ENCODE measurements at regions not wholly inside any gene's neighbourhood (a gene's known extent, or its start where the extent isn't known, plus 50 kb on each side); places are given as distances from the start of the nearest gene placed in this dataset.

GRCh38 chr11:32003335-32003734 lies 87.5 kb upstream of the RCN1 start:
- DNase-seq (ENCODE audit: low read depth in 2 of 3, low spot score in 2 of 3) = no peak

GRCh38 chr11:32002311-32002710 lies 88.6 kb upstream of the RCN1 start:
- no peak for DNase-seq (ENCODE audit: low read depth in 2 of 3, low spot score in 2 of 3)

GRCh38 chr11:31997955-31998354 lies 92.9 kb upstream of the RCN1 start:
- DNase-seq (ENCODE audit: low read depth in 2 of 3, low spot score in 2 of 3) = no peak

GRCh38 chr11:31996159-31996881 lies 94.6 kb upstream of the RCN1 start:
- DNase-seq (ENCODE audit: low read depth in 2 of 3, low spot score in 2 of 3) = no peak

GRCh38 chr11:31995525-31996094 lies 95.3 kb upstream of the RCN1 start:
- DNase-seq (ENCODE audit: low read depth in 2 of 3, low spot score in 2 of 3) = peak in 2 of 3 donors; percentile 14 to 46

GRCh38 chr11:31995032-31995431 lies 95.8 kb upstream of the RCN1 start:
- DNase-seq (ENCODE audit: low read depth in 2 of 3, low spot score in 2 of 3) = no peak

GRCh38 chr11:31987118-31988005 lies 103.5 kb upstream of the RCN1 start:
- DNase-seq (ENCODE audit: low read depth in 2 of 3, low spot score in 2 of 3) = peak in 2 of 3 donors; percentile 18 to 20

GRCh38 chr11:31986201-31986889 lies 104.5 kb upstream of the RCN1 start:
- no peak for DNase-seq (ENCODE audit: low read depth in 2 of 3, low spot score in 2 of 3)

- no peak for DNase-seq (ENCODE audit: low read depth in 2 of 3, low spot score in 2 of 3)
These were observed 109.4 kb upstream of the RCN1 start for GRCh38 chr11:31981457-31981856.

GRCh38 chr11:31977343-31977742 lies 113.5 kb upstream of the RCN1 start:
- DNase-seq (ENCODE audit: low read depth in 2 of 3, low spot score in 2 of 3) = no peak

- no peak for DNase-seq (ENCODE audit: low read depth in 2 of 3, low spot score in 2 of 3)
These were observed 116.3 kb upstream of the RCN1 start for GRCh38 chr11:31974366-31975136.

- DNase-seq (ENCODE audit: low read depth in 2 of 3, low spot score in 2 of 3) = no peak
These were observed 117.7 kb upstream of the RCN1 start for GRCh38 chr11:31973172-31973571.

GRCh38 chr11:31972623-31973022 lies 118.3 kb upstream of the RCN1 start:
- no peak for DNase-seq (ENCODE audit: low read depth in 2 of 3, low spot score in 2 of 3)

GRCh38 chr11:31969359-31969702 lies 121.5 kb upstream of the RCN1 start:
- DNase-seq (ENCODE audit: low read depth in 2 of 3, low spot score in 2 of 3) = no peak

GRCh38 chr11:31968461-31969358 lies 122.2 kb upstream of the RCN1 start:
- DNase-seq (ENCODE audit: low read depth in 2 of 3, low spot score in 2 of 3) = no peak

GRCh38 chr11:31967404-31968130 lies 123.3 kb upstream of the RCN1 start:
- no peak for DNase-seq (ENCODE audit: low read depth in 2 of 3, low spot score in 2 of 3)

GRCh38 chr11:31966846-31967245 lies 124.0 kb upstream of the RCN1 start:
- no peak for DNase-seq (ENCODE audit: low read depth in 2 of 3, low spot score in 2 of 3)

GRCh38 chr11:31964181-31964580 lies 126.7 kb upstream of the RCN1 start:
- DNase-seq (ENCODE audit: low read depth in 2 of 3, low spot score in 2 of 3) = no peak

GRCh38 chr11:31960126-31960525 lies 130.7 kb upstream of the RCN1 start:
- DNase-seq (ENCODE audit: low read depth in 2 of 3, low spot score in 2 of 3) = no peak

Data from hematopoietic multipotent progenitor cell (in vitro differentiated cells).